Naive thymus-derived CD4-positive, alpha-beta T cell (primary cell): ENCODE measurements at regions not wholly inside any gene's neighbourhood (a gene's known extent, or its start where the extent isn't known, plus 50 kb on each side); places are given as distances from the start of the nearest gene placed in this dataset.
"Not testable (repeated sequence)": the region's sequence is repeated elsewhere in the genome, so short reads cannot be mapped to it uniquely, and the experiment has no call there.

Experiments
- ATAC-seq: fragments of 150-1000 bp; cut with Tn5 transposase; 2 replicates; pipeline ENCODE4 v1.10.0; 2021; ENCODE audit warnings: mild to moderate bottlenecking, moderate library complexity
- CTCF ChIA-PET: fragments of 350-600 bp; sonication (Branson Sonifier 250); formaldehyde crosslinking; loops from one replicate; lab custom pipeline; 2021; ENCODE audit warnings: antibody characterized with exemption; lab: Charles Lee
- POLR2A ChIA-PET: fragments of 350-600 bp; sonication (Branson Sonifier 250); formaldehyde crosslinking; loops from one replicate; lab custom pipeline; 2021; ENCODE audit warnings: antibody characterized with exemption, inconsistent platforms; lab: Charles Lee
- DNase-seq, 9 donors: peaks; one replicate each; pipeline versions ENCODE4 v3.0.0 to v3.0.0-alpha.2; 2020 to 2022; ENCODE audit warnings: mixed read lengths in 1 of 9
- H3K27ac ChIP-seq: one replicate; pipeline ENCODE4 v1.7.0; 2013; ENCODE audit warnings: mild to moderate bottlenecking, low read depth, low read length, moderate library complexity
- H3K27me3 ChIP-seq, 2 donors: one replicate each; pipeline ENCODE4 v1.7.0; 2013; ENCODE audit warnings: low read length in 2 of 2, mild to moderate bottlenecking in 2 of 2, moderate library complexity in 2 of 2; ENCODE audit not compliant: control insufficient read depth in 2 of 2, insufficient read depth in 2 of 2
- H3K36me3 ChIP-seq, 3 experiments: 1 replicate in 2 of 3; 2 replicates in 1 of 3; pipeline ENCODE4 v1.7.0; 2013; ENCODE audit warnings: low read length in 3 of 3, mild to moderate bottlenecking in 3 of 3, moderate library complexity in 1 of 3; ENCODE audit not compliant: insufficient read depth in 3 of 3, control insufficient read depth in 2 of 3
- H3K4me1 ChIP-seq, 2 donors: one replicate each; pipeline ENCODE4 v1.7.0; 2013; ENCODE audit warnings: low read length in 2 of 2, mild to moderate bottlenecking in 2 of 2, moderate library complexity in 1 of 2; ENCODE audit not compliant: control insufficient read depth in 2 of 2, insufficient read depth in 2 of 2
- H3K4me3 ChIP-seq: 2 replicates; pipeline ENCODE4 v1.7.0; 2013; ENCODE audit warnings: mild to moderate bottlenecking, low read length
- H3K9me3 ChIP-seq, 3 experiments: 1 replicate in 2 of 3; 2 replicates in 1 of 3; pipeline ENCODE4 v1.7.0; 2013; ENCODE audit warnings: low read length in 3 of 3; ENCODE audit not compliant: control insufficient read depth in 2 of 3
- H3K27ac Mint-ChIP-seq, 9 donors: one replicate each; pipeline ENCODE4 v1.8.0; 2020 to 2022; ENCODE audit warnings: mixed read lengths in 9 of 9, mild to moderate bottlenecking in 8 of 9, moderate library complexity in 5 of 9, inconsistent platforms in 2 of 9
- H3K27me3 Mint-ChIP-seq, 5 donors: one replicate each; pipeline ENCODE4 v1.8.0; 2021 to 2022; ENCODE audit warnings: mixed read lengths in 5 of 5, mild to moderate bottlenecking in 1 of 5
- H3K36me3 Mint-ChIP-seq, 5 donors: one replicate each; pipeline ENCODE4 v1.8.0; 2020 to 2022; ENCODE audit warnings: mixed read lengths in 5 of 5, mild to moderate bottlenecking in 3 of 5, inconsistent platforms in 1 of 5
- H3K4me1 Mint-ChIP-seq, 7 donors: one replicate each; pipeline ENCODE4 v1.8.0; 2020 to 2022; ENCODE audit warnings: mixed read lengths in 7 of 7, mild to moderate bottlenecking in 3 of 7, inconsistent platforms in 1 of 7
- H3K4me3 Mint-ChIP-seq, 10 donors: one replicate each; pipeline ENCODE4 v1.8.0; 2020 to 2022; ENCODE audit warnings: mild to moderate bottlenecking in 10 of 10, mixed read lengths in 10 of 10, moderate library complexity in 6 of 10, inconsistent platforms in 2 of 10
- H3K9me3 Mint-ChIP-seq, 11 donors: one replicate each; pipeline ENCODE4 v1.8.0; 2020 to 2022; ENCODE audit warnings: mixed read lengths in 11 of 11, mild to moderate bottlenecking in 4 of 11, inconsistent platforms in 1 of 11, moderate library complexity in 1 of 11
- intact Hi-C, 2 donors: fragments of 100-400 bp; cut with micrococcal nuclease; formaldehyde crosslinking; loops; one replicate each; pipeline ENCODE4 v1.15.1; 2023

DNA sequence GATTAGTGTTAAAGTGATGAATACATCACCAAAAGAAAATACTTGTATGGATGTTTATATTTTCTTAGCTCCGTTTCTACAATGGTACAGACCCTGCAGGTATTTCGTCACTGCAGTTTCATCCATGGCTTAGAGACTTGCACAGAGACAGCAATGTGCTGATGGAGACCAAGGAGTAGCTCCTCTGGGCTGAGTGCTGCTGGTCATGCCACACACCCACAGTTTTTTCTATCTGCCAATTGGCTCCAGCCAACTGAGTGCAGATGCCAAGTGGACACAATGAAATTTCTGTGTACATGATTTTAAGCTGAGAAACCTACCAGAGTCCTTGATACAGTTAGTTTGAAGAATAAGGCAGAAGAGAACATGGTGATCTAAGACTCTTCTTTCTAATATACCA lies 145.9 kb upstream of the ADCY2 start:
- Histone ChIP-seq H3K27ac (no peak overlapping the region), H3K36me3 (no peaks in the 10 kb centered on the region), H3K4me1 (no peaks in the 10 kb centered on the region), H3K4me3 (no peak overlapping the region), H3K27me3 (no peaks in the 10 kb centered on the region), H3K9me3 (no peaks in the 10 kb centered on the region)
- Mint-ChIP-seq H3K4me1 (peaks cover 0 to 3% (median 0%) of the 10 kb centered on the region in 7 donors), H3K36me3 (no peaks in the 10 kb centered on the region), H3K4me3 (no peak overlapping the region), H3K9me3 (no peaks in the 10 kb centered on the region), H3K27me3 (no peaks in the 10 kb centered on the region), H3K27ac (no peak overlapping the region)
- ChIA-PET POLR2A (no interaction called here), CTCF (no interaction called here)
- intact Hi-C loops = no loop called here
- DNase-seq (no peak), ATAC-seq (no peak)

DNA sequence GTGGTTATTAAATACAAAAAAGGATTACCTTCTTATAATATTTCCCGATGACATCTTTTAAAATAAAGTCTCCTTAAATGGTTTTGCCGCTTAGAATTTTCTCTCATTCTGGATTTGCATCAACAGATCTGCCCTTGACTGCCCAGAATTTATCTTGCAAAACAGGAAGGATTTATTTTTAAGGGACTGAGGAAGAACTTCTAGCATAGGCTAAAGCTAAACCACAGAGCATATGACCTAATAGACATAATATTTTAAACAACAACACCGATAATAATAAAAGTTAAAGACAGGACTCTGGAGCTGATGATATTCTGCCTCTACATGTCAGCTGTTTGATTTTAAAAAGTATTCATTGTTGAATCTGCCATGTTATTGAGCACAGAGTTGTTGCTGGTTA lies 145.3 kb upstream of the ADCY2 start:
- CTCF ChIA-PET = no interaction called here
- H3K27ac ChIP-seq = no peak overlapping the region
- Mint-ChIP-seq H3K27me3 (no peaks in the 10 kb centered on the region), H3K36me3 (no peaks in the 10 kb centered on the region), H3K27ac (no peak overlapping the region), H3K4me3 (no peak overlapping the region), H3K9me3 (no peaks in the 10 kb centered on the region), H3K4me1 (peaks cover 0 to 3% (median 0%) of the 10 kb centered on the region in 7 donors)
- POLR2A ChIA-PET = no interaction called here
- no peak for DNase-seq
- H3K4me3 ChIP-seq = no peak overlapping the region
- intact Hi-C loops = no loop called here
- no peaks in the 10 kb centered on the region for H3K9me3 ChIP-seq
- H3K36me3 ChIP-seq = no peaks in the 10 kb centered on the region
- no peaks in the 10 kb centered on the region for H3K27me3 ChIP-seq
- ATAC-seq = peak; percentile 49
- H3K4me1 ChIP-seq = no peaks in the 10 kb centered on the region

DNA sequence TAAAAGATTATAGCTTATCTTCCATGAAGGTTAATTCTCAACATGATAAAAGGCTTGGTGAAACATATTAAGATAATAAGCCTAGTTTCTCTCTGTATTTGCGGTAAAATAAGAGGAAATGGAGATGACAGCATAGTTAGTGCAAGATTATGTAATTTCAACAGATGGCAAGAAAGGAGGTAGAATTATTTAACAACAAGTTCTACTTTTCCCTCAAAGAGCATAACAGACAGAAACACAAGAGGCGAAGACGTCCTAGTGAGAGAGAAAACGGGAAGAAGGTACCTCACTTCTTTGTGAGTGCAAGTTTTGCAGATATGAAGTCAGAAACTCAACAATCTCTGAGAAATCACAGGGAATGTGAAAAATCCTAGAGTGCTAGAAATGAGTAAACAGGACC lies 144.8 kb upstream of the ADCY2 start:
- H3K9me3 ChIP-seq = no peaks in the 10 kb centered on the region
- CTCF ChIA-PET = no interaction called here
- H3K4me1 ChIP-seq = no peaks in the 10 kb centered on the region
- Mint-ChIP-seq H3K27me3 (no peaks in the 10 kb centered on the region), H3K36me3 (no peaks in the 10 kb centered on the region), H3K27ac (no peak overlapping the region), H3K4me3 (no peak overlapping the region), H3K4me1 (peaks cover 0 to 3% (median 0%) of the 10 kb centered on the region in 7 donors), H3K9me3 (no peaks in the 10 kb centered on the region)
- no peak overlapping the region for H3K4me3 ChIP-seq
- DNase-seq (no peak), ATAC-seq (peak; percentile 49)
- intact Hi-C loops = no loop called here
- H3K27ac ChIP-seq = no peak overlapping the region
- no peaks in the 10 kb centered on the region for H3K27me3 ChIP-seq
- POLR2A ChIA-PET = no interaction called here
- H3K36me3 ChIP-seq = no peaks in the 10 kb centered on the region

DNA sequence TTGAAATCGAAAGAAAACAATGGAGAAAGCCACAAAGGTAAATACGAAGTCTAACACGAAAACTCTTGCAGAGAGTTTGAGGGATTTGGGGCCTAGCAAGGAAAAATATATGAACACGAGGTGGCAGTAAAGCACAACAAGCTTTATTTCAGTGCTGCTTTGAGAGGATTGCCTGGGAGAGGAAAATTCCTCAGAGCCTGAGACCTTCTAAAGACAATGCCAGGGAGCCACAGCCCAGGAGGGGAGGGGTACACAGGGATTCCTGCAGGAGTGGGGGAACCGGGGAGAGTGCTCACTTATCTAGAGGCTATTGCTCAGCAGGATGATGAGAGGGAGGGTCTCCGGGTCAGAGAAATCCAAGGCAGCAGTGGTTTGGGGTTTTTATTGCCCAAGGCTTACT lies 134.9 kb upstream of the ADCY2 start:
- no peak overlapping the region for H3K4me3 Mint-ChIP-seq
- DNase-seq = no peak
- peaks cover 0 to 3% (median 0%) of the 10 kb centered on the region in 5 donors for H3K27me3 Mint-ChIP-seq
- H3K9me3 Mint-ChIP-seq = peaks cover 0 to 6% (median 0%) of the 10 kb centered on the region in 11 donors
- Histone ChIP-seq H3K27ac (no peak overlapping the region), H3K4me1 (no peaks in the 10 kb centered on the region), H3K9me3 (no peaks in the 10 kb centered on the region), H3K4me3 (no peak overlapping the region), H3K27me3 (no peaks in the 10 kb centered on the region), H3K36me3 (no peaks in the 10 kb centered on the region)
- H3K27ac Mint-ChIP-seq = no peak overlapping the region
- CTCF ChIA-PET = no interaction called here
- no peak for ATAC-seq
- no peaks in the 10 kb centered on the region for H3K36me3 Mint-ChIP-seq
- POLR2A ChIA-PET = no interaction called here
- intact Hi-C loops = no loop called here
- H3K4me1 Mint-ChIP-seq = no peaks in the 10 kb centered on the region

DNA sequence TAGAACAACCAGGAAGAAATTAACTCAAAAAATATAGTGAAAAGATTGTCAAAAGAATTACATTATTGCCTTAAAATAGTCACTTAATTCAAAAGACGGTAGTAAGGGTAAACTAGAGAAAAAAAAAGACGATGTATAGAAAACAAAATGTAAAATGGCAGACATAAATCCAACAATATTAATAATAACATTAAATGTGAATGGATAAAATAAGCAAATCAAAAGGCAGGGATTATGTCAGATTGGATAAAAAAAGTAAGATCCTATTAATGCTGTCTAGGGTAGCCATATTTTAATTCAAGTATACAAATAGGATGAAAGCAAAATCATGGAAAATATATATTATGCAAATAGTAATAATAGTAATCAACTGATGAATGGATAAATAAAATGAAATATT lies 134.0 kb upstream of the ADCY2 start:
- Histone ChIP-seq H3K4me1 (no peaks in the 10 kb centered on the region), H3K4me3 (no peak overlapping the region), H3K27ac (no peak overlapping the region), H3K36me3 (no peaks in the 10 kb centered on the region), H3K9me3 (no peaks in the 10 kb centered on the region), H3K27me3 (no peaks in the 10 kb centered on the region)
- Mint-ChIP-seq H3K36me3 (no peaks in the 10 kb centered on the region), H3K4me1 (no peaks in the 10 kb centered on the region), H3K9me3 (peaks cover 0 to 6% (median 0%) of the 10 kb centered on the region in 11 donors), H3K4me3 (no peak overlapping the region), H3K27me3 (no peaks in the 10 kb centered on the region), H3K27ac (no peak overlapping the region)
- ATAC-seq = no peak
- DNase-seq = no peak
- ChIA-PET CTCF (no interaction called here), POLR2A (no interaction called here)
- intact Hi-C loops = no loop called here

DNA sequence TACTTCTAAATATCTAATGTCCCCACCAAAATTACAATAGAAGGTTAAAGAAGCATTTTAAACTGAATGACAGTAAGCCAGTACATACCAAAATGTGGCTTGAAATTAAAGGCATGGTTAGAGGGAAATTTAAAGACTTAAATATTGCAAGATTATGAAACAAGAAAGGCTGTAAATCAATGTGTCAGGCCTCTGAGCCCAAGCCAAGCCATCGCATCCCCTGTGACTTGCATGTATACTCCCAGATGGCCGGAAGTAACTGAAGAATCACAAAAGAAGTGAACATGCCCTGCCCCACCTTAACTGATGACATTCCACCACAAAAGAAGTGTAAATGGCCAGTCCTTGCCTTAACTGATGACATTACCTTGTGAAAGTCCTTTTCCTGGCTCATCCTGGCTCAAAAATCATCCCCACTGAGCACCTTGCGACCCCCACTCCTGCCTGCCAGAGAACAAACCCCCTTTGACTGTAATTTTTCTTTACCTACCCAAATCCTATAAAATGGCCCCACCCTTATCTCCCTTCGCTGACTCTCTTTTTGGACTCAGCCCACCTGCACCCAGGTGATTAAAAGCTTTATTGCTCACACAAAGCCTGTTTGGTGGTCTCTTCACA lies 132.4 kb upstream of the ADCY2 start:
- H3K4me1 ChIP-seq, POLR2A ChIA-PET: not testable (repeated sequence)

DNA sequence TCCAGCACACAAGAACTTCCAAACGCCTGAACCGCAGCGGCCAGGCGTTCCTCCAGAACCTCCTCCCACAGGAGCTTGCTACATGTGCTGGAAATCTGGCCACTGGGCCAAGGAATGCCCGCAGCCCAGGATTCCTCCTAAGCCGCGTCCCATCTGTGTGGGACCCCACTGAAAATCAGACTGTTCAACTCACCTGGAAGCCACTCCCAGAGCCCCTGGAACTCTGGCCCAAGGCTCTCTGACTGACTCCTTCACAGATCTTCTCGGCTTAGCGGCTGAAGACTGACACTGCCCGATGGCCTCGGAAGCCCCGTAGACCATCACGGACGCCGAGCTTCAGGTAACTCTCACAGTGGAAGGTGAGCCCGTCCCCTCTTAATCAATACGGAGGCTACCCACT lies 130.2 kb upstream of the ADCY2 start:
- H3K4me1 Mint-ChIP-seq, intact Hi-C loops, H3K36me3 Mint-ChIP-seq, H3K9me3 Mint-ChIP-seq, H3K4me3 ChIP-seq, DNase-seq, H3K4me3 Mint-ChIP-seq, H3K27me3 Mint-ChIP-seq, ATAC-seq, H3K4me1 ChIP-seq, H3K36me3 ChIP-seq, CTCF ChIA-PET, H3K27me3 ChIP-seq, H3K9me3 ChIP-seq, H3K27ac Mint-ChIP-seq, POLR2A ChIA-PET, H3K27ac ChIP-seq: not testable (repeated sequence)

More for the DNA sequence above, 132.4 kb upstream of the ADCY2 start:
- H3K27me3 ChIP-seq, H3K36me3 Mint-ChIP-seq, H3K27me3 Mint-ChIP-seq, H3K27ac ChIP-seq, CTCF ChIA-PET, ATAC-seq, H3K9me3 Mint-ChIP-seq, H3K9me3 ChIP-seq, H3K27ac Mint-ChIP-seq, intact Hi-C loops, H3K36me3 ChIP-seq, H3K4me3 ChIP-seq, DNase-seq, H3K4me3 Mint-ChIP-seq, H3K4me1 Mint-ChIP-seq: not testable (repeated sequence)
